RPMI7951 (cell line): ENCODE measurements at regions not wholly inside any gene's neighbourhood (a gene's known extent, or its start where the extent isn't known, plus 50 kb on each side); places are given as distances from the start of the nearest gene placed in this dataset.
"Not testable (repeated sequence)": the region's sequence is repeated elsewhere in the genome, so short reads cannot be mapped to it uniquely, and the experiment has no call there.

ENCODE experiments used
- DNase-seq: peaks from one replicate; pipeline ENCODE4 v3.0.0-alpha.2; 2012; ENCODE audit warnings: low read depth

DNA sequence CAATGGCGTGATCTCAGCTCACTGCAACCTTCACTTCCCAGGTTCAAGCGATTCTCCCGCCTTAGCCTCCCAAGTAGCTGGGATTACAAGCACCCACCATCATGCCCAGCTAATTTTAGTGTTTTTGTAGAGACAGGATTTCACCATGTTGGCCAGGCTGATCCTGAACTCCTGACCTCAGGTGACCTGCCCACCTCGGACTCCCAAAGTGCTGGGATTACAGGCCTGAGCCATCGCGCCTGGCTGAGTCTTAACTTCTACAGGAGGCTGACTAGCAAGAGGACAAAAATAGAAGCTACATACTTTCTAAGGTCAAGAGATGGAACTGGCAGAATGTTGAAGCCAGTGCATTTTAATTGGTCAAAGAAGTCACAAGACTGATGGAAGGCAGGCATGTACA lies 2296.2 kb upstream of the RAG2 start:
- not testable (repeated sequence) for DNase-seq

DNA sequence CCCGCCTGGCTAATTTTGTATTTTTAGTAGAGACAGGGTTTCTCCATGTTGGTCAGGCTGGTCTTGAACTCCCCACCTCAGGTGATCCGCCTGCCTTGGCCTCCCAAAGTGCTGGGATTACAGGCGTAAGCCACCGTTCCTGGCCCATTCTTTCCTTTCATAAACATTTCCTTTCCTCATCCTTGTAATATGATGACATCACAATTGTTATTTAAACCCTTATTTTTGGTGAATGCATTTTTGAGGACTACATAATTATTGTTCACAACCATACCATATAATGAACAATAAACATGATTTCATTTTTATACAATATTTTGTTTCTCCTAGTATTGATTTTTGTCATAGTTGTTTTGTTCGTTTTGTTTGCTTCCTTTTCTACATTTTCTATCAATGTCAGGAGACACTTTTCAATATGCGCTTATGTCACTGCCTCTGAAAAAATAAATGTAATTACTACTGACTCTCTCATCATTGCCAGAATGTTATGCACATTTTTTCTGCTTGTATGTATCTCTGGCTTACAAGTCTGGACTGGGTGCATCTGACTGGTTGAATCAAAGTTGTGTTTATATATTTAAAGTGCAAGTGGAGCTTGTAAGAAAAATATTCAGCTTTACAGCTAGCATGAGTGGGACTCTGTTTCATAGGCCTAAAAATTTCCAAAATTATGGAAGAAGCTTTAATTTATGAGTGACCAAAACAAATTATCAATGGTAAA lies 2286.3 kb upstream of the RAG2 start:
- no peak for DNase-seq

DNA sequence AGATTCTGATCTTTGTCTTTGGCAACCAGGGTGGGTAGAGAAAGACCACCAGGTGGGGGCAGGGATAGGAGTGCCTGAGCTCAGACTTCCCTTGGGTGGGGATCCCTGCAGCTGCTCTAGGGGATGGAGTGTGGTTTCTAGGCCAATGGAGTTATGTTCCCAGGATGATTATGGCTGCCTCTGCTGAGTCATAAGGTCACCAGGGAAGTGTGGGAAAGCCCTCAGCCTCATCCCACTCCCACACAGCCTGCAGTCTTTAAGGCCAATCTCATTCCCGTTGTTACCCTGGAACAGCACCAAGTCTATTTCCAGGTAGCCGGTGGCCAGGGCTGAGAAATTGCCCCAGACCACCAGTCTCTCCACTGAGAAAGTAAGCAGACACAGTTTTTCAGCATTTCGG lies 2269.3 kb upstream of the RAG2 start:
- no peak for DNase-seq

DNA sequence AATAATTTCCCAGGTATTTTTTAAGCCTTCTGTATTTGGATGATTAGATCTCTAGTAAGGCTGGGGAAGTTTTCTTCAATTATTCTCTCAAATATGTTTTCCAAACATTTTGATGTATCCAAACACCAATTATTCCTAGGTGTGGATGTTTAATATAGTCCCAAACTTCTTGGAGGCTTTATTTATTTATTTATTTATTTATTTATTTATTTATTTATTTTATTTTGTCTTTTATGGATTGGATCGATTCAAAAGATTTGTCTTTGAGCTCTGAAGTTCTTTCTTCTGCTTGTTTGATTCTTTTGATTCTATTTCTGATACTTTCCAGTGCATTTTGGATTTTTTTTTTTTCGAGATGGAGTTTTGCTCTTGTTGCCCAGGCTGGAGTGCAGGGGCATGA lies 2267.9 kb upstream of the RAG2 start:
- no peak for DNase-seq

DNA sequence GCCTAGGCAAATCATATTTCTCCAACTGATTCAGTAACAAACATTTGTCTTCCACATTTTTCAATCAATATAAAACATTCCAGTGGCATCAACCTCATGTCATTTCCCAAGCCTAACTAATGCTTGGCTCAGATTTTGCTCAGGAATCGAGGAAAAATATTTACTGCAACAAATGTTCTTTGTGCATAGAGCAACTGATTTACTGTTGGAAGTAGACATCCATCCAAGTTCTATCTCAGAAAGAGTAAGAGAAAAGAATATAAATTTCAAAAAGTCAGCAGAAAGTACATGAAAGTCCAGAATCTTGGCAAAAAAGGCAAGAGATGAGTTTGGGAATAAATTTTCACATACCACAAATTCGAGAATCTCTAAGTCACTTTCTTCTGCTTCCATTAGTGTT lies 2245.0 kb upstream of the RAG2 start:
- DNase-seq = no peak

DNA sequence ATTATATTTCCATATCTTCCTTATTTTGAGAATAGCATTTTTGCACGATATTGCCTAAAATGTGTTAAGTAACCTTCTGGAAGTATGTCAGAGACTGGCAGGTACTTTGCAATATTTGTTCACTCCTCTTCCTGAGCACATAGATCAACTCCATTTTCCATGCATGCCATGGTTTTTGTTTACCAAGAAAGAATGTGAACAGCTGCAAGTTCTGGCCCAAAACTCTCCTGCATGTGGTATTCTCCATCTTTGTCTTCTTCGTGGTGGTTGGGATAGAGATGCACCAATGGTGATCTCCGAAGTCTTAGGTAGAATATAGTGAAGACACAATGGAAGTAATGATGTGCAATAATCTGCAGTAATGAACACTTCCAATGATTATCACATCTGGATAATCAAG lies 2241.0 kb upstream of the RAG2 start:
- no peak for DNase-seq

DNA sequence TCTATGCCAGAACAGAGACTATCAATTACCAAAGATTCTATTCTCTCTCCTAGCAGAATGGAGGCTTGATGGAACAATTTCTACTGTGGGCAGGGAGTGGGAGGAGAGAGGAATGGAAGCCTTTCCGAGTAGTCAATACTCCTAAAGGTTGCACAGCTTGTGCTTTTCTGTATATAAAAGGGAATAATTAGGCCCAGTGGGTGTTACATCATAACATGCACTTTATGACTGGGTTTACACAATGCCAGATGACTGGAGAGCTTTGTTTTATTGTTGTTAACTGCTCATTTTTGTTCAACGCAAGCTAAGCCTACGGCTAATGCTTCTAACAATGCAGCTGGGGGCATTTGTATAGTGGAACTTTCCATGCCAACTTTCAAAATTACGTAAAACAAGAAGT lies 2237.9 kb upstream of the RAG2 start:
- DNase-seq = no peak

DNA sequence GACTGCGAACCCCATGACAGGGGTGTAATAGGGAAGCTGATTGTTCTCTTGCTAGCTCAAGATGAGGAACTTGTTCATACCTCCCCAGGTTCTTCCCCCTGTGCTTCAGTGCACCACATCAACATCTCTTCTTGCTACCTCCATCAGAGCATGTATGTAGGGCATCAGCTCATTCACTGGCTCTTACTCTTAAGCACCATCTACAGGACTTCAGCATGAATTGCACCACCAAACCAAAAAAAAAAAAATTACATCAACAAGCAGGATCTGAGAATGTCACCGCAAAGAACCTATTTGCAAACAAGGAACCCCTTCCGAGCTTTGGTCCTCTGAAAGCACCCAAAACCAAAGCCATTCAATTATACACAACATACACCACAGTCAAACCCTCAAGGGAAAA lies 2226.5 kb upstream of the RAG2 start:
- no peak for DNase-seq

DNA sequence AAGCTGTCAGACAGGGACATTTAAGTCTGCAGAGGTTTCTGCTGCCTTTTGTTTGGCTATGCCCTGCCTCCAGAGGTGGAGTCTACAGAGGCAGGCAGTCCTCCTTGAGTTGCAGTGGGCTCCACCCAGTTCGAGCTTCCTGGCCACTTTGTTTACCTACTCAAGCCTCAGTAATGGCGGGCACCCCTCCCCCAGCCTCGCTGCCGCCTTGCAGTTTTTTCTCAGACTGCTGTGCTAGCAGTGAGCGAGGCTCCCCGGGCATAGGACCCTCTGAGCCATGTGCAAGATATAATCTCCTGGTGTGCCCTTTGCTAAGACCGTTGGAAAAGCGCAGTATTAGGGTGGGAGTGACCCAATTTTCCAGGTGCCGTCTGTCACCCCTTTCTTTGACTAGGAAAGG lies 2223.8 kb upstream of the RAG2 start:
- DNase-seq = not testable (repeated sequence)

DNA sequence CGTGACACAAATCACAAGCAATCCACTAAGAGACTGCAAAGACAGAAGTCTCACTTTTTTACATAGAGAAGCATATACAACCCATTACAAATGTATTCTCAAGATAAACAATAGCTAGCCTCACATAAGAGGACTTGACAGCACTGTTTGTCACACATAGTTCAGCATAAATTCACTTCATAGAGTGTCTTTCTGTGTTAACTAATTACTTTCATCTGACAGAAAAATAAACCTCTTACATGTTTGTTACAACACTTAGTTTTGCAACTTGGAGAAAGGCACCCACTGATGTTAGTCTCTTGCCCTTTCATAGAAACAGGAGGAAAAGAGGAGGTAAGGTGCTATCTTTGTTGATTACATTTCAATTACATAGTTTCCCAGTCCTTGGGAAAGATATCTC lies 2221.9 kb upstream of the RAG2 start:
- DNase-seq = no peak

DNA sequence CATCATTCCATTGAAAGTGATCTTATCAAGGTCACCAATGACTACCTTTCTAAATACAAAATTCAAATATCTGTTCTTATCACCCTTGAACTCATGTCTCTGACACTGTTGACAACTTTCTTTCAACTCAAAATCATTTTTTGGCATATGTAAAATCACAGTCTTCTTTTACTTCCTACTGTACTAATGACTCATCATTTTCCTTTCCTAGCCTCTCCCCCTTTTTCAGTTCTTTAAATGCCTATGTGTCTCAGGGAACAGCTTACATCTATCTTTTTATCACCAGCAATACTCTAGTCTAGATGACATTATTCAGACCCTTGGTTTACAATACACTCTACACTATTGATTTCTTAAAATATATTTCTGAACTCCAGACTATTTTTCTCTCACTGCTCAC lies 2220.7 kb upstream of the RAG2 start:
- DNase-seq = no peak

DNA sequence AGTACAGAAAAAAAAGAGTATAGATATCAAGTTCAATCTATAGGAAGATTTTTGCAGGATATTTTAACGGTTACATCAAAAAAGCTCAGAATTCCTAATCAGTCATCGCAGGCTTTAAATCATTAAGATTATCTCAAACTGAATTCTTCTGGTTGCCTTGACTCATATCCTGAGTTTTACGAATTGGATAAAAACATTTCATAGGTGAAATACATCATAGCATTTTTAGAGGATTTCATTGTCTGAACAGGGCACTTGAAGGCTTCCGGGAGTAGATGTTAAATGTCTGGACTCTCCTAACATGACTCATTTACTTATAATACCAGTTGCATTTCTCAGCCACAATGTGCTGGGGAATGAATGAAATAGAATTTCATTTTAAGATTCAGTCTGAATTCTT lies 2216.6 kb upstream of the RAG2 start:
- no peak for DNase-seq

DNA sequence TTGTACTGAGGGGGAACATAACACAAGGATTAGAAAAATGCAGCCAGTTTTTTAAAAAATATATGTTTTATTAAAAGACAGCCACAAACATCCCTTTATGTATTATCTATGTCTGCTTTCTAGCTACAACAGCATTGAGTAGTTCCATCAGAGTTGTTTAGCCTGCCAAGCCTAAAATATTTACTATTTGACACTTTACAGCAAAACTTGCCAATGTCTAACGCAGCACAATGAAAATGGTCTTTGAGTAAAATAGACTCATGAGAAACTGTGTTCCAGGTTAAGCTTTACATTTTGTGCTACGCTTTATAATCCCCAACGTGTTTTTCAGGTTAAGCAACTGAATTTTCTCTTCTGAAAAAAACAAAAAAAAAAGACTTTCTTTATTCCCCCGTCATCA lies 2211.5 kb upstream of the RAG2 start:
- DNase-seq = no peak

DNA sequence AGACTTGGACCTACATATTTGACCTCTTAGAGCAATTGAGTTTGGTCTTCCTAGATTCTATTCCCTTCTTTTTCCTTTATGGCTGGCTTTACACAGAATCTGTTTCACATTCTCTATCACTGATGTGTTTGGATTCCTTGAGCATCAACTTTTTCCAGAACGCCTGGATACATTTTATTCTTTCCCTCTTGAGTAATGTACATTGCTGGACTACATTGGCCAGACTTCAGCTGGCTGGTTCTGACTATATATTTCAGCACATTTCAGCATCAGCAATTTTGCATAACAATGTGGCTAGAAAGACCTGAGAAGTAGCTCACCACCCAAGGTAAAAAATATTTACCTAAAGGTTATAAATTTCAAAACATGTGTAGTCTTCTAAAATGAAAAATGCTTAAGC lies 2198.2 kb upstream of the RAG2 start:
- DNase-seq = no peak

DNA sequence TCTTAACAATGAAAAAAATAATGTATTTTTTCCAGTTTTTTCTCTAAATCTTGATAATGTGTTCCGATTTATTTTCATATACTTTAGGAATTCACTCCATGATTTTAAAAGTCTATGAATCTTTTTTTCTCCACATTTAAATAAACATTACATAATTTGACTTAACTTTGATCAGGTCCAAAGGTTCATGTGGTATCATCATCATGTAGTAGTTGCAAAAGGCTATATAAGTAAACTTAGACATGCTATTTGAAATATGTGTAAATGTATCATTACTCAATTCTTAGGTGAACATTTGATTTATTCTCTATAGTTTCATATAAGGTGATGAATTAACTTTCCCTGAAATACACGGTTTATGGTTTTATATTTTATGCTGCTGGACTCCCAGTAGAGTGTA lies 2197.0 kb upstream of the RAG2 start:
- no peak for DNase-seq

DNA sequence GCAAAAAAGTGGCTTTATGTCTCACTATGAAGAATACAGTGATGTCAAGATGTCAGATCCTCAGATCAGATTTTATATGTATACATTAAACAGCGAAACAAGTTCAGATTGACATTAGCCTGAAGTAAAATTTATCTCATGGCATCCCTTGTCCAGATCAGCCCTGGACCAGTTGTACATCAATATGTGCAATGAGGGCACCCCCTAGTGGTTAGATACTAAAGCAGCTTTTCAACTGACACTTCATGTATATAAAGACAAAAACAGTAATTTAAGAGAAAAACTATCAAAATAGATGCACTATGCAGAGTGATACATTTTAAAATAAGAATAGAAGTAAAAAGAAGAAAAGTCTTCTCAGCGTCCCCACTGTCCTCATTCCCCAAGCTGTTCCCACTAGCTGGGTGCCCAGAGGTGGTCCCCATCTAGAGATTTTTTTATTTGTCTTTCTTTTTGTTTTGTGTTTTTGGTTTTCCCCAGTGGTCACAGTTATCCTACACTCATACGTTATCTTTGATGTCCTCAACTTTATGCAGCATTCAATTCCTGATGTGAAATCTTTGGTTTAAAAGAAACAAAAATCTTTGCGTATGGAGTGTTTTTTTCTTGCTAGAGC lies 2193.4 kb upstream of the RAG2 start:
- DNase-seq = peak; percentile 36

DNA sequence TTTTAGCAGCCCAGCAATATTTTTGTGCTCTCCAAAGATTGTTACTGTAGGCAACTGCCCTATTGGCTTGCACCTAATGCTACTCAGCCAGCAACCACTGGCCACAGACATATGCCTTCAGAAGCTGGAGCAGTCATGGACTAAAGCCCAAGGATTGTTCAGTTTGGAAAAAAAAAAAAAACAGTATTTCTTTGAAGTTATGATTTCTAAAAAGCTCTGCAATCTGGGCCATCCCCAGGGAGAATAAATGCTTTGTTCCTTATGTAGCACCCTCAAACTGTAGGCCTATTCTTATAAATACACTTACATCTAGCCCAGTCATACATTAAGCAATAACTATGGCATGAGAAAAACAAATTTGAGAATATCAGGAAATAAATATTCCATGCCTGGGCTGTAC lies 2190.5 kb upstream of the RAG2 start:
- DNase-seq = no peak

DNA sequence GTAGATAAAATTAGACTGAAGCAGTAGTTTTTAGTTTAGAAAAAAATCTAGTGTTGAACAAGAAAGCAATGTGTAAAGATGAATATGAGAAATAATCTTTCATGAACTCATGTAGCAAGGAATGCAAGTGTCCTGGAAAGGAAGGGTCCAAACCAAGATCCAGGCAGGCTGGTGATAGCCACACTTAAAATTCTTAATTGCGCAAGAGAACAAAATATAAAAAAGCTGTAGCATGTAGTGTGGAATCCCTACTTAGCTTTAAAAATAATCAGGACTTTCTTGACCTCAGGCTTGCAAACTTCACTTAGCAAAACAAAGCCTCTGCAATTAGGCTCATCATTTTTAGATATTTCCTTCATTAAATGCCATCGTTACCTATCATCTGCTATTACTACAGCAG lies 2186.1 kb upstream of the RAG2 start:
- no peak for DNase-seq

DNA sequence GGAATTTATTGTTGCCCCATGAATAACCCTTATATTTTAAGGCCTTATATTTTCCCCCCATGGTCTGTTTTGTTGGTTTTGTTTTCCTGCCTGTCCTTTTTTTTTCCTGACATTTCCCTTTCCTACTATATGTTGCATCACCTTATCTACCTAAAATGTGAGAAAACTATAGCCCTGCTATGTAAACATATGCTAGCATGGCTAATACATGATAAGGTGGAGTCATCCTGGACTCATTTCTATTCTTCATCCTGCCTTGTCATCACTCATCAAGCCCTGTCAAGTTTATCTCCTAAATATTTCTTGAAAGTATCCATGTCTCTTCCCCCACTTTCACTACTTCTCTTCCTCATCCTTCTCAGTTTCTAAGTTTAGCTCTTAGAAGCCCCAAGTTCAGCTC lies 2168.8 kb upstream of the RAG2 start:
- DNase-seq = no peak

DNA sequence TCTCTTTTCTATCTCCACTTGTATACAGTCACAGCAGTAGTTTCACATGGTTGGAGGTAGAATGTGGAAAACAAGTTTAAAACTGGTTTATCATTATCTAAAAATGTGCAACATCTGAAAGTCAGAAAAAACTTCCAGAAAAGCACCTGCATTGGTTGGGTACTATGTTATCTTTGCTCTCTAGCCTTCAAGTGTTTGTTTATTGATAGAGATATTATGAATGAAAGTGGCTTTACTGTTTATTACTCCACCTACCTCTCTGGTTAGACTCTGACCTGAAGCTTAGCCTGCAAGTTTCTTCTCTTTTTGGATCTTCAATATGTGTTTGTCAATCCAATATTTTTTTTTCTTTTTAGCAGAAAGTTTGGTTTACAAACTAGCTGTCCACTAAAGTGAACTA lies 2161.4 kb upstream of the RAG2 start:
- DNase-seq = no peak

DNA sequence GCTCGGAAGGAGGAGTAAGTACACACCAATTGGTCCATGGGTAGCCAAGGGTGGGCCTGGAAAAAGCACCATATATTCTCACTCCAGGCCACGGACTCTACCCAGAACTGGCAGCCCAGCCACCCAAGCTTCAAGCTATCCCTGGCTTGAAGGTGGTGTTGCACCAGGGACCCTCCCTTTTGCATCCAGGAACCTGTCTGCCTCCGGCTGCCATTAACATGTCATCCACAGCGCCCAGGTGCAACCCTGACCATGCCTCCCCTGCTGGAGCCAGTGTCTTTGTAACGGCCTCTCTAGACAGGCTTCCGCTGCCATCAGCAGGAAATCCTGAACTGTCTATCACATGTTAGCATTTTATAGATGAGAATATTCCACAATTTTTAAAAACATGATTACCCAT lies 2158.5 kb upstream of the RAG2 start:
- no peak for DNase-seq

DNA sequence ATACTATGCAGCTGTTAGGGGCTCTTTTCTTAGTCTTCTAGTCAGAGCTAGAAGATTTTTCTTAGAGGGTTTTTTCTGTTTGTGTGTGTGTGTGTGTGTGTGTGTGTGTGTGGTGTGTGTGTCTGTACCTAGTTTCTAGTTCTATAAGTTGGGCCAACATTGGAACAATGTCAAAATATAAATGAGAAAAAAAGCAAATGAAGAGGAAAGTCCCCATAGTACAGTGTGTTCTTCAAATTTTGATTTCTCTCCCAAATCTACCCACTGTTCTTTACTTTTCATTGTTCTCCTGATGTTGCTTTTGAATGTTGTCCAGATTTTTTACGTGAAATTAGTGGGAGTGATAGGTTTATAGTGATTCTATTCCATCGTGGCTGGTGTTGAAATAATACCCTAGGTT lies 2153.4 kb upstream of the RAG2 start:
- no peak for DNase-seq

DNA sequence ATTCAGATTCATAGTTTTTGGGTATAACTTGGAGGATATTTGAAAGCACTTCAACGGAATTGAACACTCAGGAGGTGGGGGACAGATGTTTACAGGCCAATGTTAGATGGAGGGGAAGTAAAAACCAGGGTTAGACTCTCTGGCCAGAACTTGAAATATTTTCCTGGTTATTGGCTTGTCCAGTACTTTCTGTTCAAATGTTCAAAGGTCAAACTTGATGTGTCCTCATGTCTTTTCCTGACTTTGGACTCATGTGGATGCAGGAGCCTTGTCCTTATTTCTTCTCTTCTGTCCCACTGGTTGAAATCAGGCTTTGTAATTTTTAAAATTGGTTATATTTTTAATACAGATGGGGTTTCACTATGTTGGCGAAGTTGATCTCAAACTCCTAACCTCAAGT lies 2148.5 kb upstream of the RAG2 start:
- DNase-seq = not testable (repeated sequence)

DNA sequence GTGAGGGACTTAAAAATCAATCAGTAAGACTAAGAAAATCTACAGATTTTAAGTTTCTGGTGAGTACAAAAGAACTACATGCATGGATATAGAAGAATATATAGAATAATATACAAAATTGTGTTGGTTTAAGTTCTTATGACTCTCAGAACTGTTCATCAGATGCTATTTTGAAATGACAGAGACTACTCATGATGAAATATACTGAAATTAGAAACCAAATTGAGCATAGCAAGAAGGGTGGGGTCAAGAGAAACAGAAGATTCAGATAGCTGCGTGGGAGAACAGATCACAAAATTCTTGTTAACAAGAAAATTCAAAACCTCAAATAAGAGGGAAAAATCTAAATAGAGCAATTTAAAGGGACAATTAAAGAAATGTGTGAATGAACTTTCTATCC lies 2125.3 kb upstream of the RAG2 start:
- DNase-seq = no peak
